Activated CD4-positive, alpha-beta T cell treated with anti-CD3 and anti-CD28 coated beads, Interleukin-2, amount 10 ng/mL, durations not matched to agents 7 days and 5 days (primary cell): ENCODE measurements at regions not wholly inside any gene's neighbourhood (a gene's known extent, or its start where the extent isn't known, plus 50 kb on each side); places are given as distances from the start of the nearest gene placed in this dataset.

Source experiments
- CTCF ChIA-PET: fragments of 350-600 bp; sonication (Branson Sonifier 250); formaldehyde crosslinking; loops from one replicate; lab custom pipeline; 2021; ENCODE audit warnings: antibody characterized with exemption; lab: Charles Lee
- POLR2A ChIA-PET: fragments of 350-600 bp; sonication (Branson Sonifier 250); formaldehyde crosslinking; loops from one replicate; lab custom pipeline; 2021; ENCODE audit warnings: antibody characterized with exemption; lab: Charles Lee
- DNase-seq: peaks from one replicate; pipeline ENCODE4 v3.0.0-alpha.2; 2020
- H3K27ac Mint-ChIP-seq: one replicate; pipeline ENCODE4 v1.8.0; 2021; ENCODE audit warnings: mild to moderate bottlenecking, moderate library complexity, mixed read lengths
- H3K27me3 Mint-ChIP-seq: one replicate; pipeline ENCODE4 v1.8.0; 2021; ENCODE audit warnings: mixed read lengths
- H3K36me3 Mint-ChIP-seq: one replicate; pipeline ENCODE4 v1.8.0; 2021; ENCODE audit warnings: low read depth, mixed read lengths
- H3K4me1 Mint-ChIP-seq: one replicate; pipeline ENCODE4 v1.8.0; 2021; ENCODE audit warnings: mixed read lengths
- H3K4me3 Mint-ChIP-seq: one replicate; pipeline ENCODE4 v1.8.0; 2021; ENCODE audit warnings: mild to moderate bottlenecking, moderate library complexity, mixed read lengths
- H3K9me3 Mint-ChIP-seq: one replicate; pipeline ENCODE4 v1.8.0; 2021; ENCODE audit warnings: mixed read lengths

GRCh38 chr2:19465978-19466377, 107.6 kb upstream of the OSR1 start:
- Mint-ChIP-seq H3K4me1 (no peaks in the 10 kb centered on the region), H3K27ac (no peak overlapping the region), H3K36me3 (no peaks in the 10 kb centered on the region), H3K4me3 (no peak overlapping the region), H3K9me3 (peaks cover 2% of the 10 kb centered on the region), H3K27me3 (peaks cover 22% of the 10 kb centered on the region)
- DNase-seq = no peak
- ChIA-PET CTCF (no interaction called here), POLR2A (no interaction called here)

GRCh38 chr2:19462256-19462645, 103.8 kb upstream of the OSR1 start:
- no peak overlapping the region for H3K27ac Mint-ChIP-seq
- H3K4me3 Mint-ChIP-seq = no peak overlapping the region
- H3K4me1 Mint-ChIP-seq = no peaks in the 10 kb centered on the region
- H3K9me3 Mint-ChIP-seq = no peaks in the 10 kb centered on the region
- no peaks in the 10 kb centered on the region for H3K36me3 Mint-ChIP-seq
- DNase-seq = no peak
- POLR2A ChIA-PET = no interaction called here
- peaks cover 16% of the 10 kb centered on the region for H3K27me3 Mint-ChIP-seq
- CTCF ChIA-PET = no interaction called here

GRCh38 chr2:19461504-19462255, 103.3 kb upstream of the OSR1 start:
- no peaks in the 10 kb centered on the region for H3K4me1 Mint-ChIP-seq
- H3K4me3 Mint-ChIP-seq = no peak overlapping the region
- DNase-seq = no peak
- ChIA-PET POLR2A (no interaction called here), CTCF (interaction anchor here (1.2 kb wide), 1 partner anchor 12 kb away, joined by 3 read pairs; no protein-coding TSS in a partner anchor)
- H3K27ac Mint-ChIP-seq = no peak overlapping the region
- peaks cover 13% of the 10 kb centered on the region for H3K27me3 Mint-ChIP-seq
- H3K9me3 Mint-ChIP-seq = no peaks in the 10 kb centered on the region
- no peaks in the 10 kb centered on the region for H3K36me3 Mint-ChIP-seq

- no peaks in the 10 kb centered on the region for H3K9me3 Mint-ChIP-seq
- no peak overlapping the region for H3K4me3 Mint-ChIP-seq
- no peaks in the 10 kb centered on the region for H3K4me1 Mint-ChIP-seq
- ChIA-PET CTCF (interaction anchor here (0.6 to 1.2 kb wide), 2 partner anchors 11 to 145 kb away, joined by 3 read pairs; no protein-coding TSS in a partner anchor), POLR2A (no interaction called here)
- no peak for DNase-seq
- no peaks in the 10 kb centered on the region for H3K36me3 Mint-ChIP-seq
- peaks cover 13% of the 10 kb centered on the region for H3K27me3 Mint-ChIP-seq
- no peak overlapping the region for H3K27ac Mint-ChIP-seq
These were observed 102.3 kb upstream of the OSR1 start for GRCh38 chr2:19460761-19461160.

- no peak overlapping the region for H3K4me3 Mint-ChIP-seq
- H3K36me3 Mint-ChIP-seq = no peaks in the 10 kb centered on the region
- POLR2A ChIA-PET = no interaction called here
These were observed 100.1 kb upstream of the OSR1 start for GRCh38 chr2:19458427-19459003.

GRCh38 chr2:19457809-19458208, 99.4 kb upstream of the OSR1 start:
- no peak for DNase-seq
- POLR2A ChIA-PET = no interaction called here
- Mint-ChIP-seq H3K9me3 (peaks cover 2% of the 10 kb centered on the region), H3K4me1 (no peaks in the 10 kb centered on the region), H3K27me3 (peaks cover 10% of the 10 kb centered on the region), H3K4me3 (no peak overlapping the region), H3K27ac (no peak overlapping the region), H3K36me3 (no peaks in the 10 kb centered on the region)
- CTCF ChIA-PET = interaction anchor here (1.5 to 1.6 kb wide), 2 partner anchors 12 to 30 kb away, joined by 4 to 5 read pairs; no protein-coding TSS in a partner anchor

More at GRCh38 chr2:19458427-19459003, 100.1 kb upstream of the OSR1 start:
- Mint-ChIP-seq H3K27ac (no peak overlapping the region), H3K27me3 (peaks cover 13% of the 10 kb centered on the region), H3K9me3 (peaks cover 2% of the 10 kb centered on the region), H3K4me1 (no peaks in the 10 kb centered on the region)
- DNase-seq = no peak
- CTCF ChIA-PET = interaction anchor here (0.7 to 1.6 kb wide), 2 partner anchors 12 to 26 kb away, joined by 4 read pairs; no protein-coding TSS in a partner anchor

- Mint-ChIP-seq H3K9me3 (peaks cover 2% of the 10 kb centered on the region), H3K27ac (no peak overlapping the region), H3K4me1 (no peaks in the 10 kb centered on the region), H3K4me3 (no peak overlapping the region), H3K36me3 (no peaks in the 10 kb centered on the region), H3K27me3 (peaks cover 7% of the 10 kb centered on the region)
- no peak for DNase-seq
- CTCF ChIA-PET = interaction anchor here (1.5 kb wide), 1 partner anchor 31 kb away, joined by 5 read pairs; no protein-coding TSS in a partner anchor
- POLR2A ChIA-PET = no interaction called here
These were observed 98.4 kb upstream of the OSR1 start for GRCh38 chr2:19456705-19457309.

GRCh38 chr2:19454125-19454524, 95.7 kb upstream of the OSR1 start:
- no peaks in the 10 kb centered on the region for H3K36me3 Mint-ChIP-seq
- no peak overlapping the region for H3K4me3 Mint-ChIP-seq
- no peaks in the 10 kb centered on the region for H3K4me1 Mint-ChIP-seq
- DNase-seq = no peak
- CTCF ChIA-PET = no interaction called here
- peaks cover 2% of the 10 kb centered on the region for H3K9me3 Mint-ChIP-seq
- POLR2A ChIA-PET = no interaction called here
- H3K27me3 Mint-ChIP-seq = peaks cover 2% of the 10 kb centered on the region
- no peak overlapping the region for H3K27ac Mint-ChIP-seq

- CTCF ChIA-PET = no interaction called here
- Mint-ChIP-seq H3K27me3 (peaks cover 1% of the 10 kb centered on the region), H3K36me3 (no peaks in the 10 kb centered on the region), H3K27ac (no peak overlapping the region), H3K4me1 (no peaks in the 10 kb centered on the region), H3K4me3 (no peak overlapping the region), H3K9me3 (no peaks in the 10 kb centered on the region)
- DNase-seq = no peak
- POLR2A ChIA-PET = no interaction called here
These were observed 84.3 kb upstream of the OSR1 start for GRCh38 chr2:19442731-19443130.

- H3K9me3 Mint-ChIP-seq = no peaks in the 10 kb centered on the region
- no peak for DNase-seq
- H3K4me3 Mint-ChIP-seq = no peak overlapping the region
- no peak overlapping the region for H3K27ac Mint-ChIP-seq
- no peaks in the 10 kb centered on the region for H3K4me1 Mint-ChIP-seq
- POLR2A ChIA-PET = interaction anchor here (0.6 kb wide), 1 partner anchor 1183 kb away, joined by 5 read pairs; no protein-coding TSS in a partner anchor
- H3K36me3 Mint-ChIP-seq = no peaks in the 10 kb centered on the region
- CTCF ChIA-PET = no interaction called here
- peaks cover 4% of the 10 kb centered on the region for H3K27me3 Mint-ChIP-seq
These were observed 80.7 kb upstream of the OSR1 start for GRCh38 chr2:19439081-19439480.

GRCh38 chr2:19435815-19436214, 77.4 kb upstream of the OSR1 start:
- no peaks in the 10 kb centered on the region for H3K36me3 Mint-ChIP-seq
- no peaks in the 10 kb centered on the region for H3K9me3 Mint-ChIP-seq
- no peak overlapping the region for H3K27ac Mint-ChIP-seq
- ChIA-PET POLR2A (no interaction called here), CTCF (no interaction called here)
- H3K4me3 Mint-ChIP-seq = no peak overlapping the region
- DNase-seq = no peak
- H3K27me3 Mint-ChIP-seq = peaks cover 9% of the 10 kb centered on the region
- no peaks in the 10 kb centered on the region for H3K4me1 Mint-ChIP-seq

GRCh38 chr2:19434413-19434812, 76.0 kb upstream of the OSR1 start:
- no peak overlapping the region for H3K4me3 Mint-ChIP-seq
- no peaks in the 10 kb centered on the region for H3K9me3 Mint-ChIP-seq
- ChIA-PET CTCF (no interaction called here), POLR2A (no interaction called here)
- no peak overlapping the region for H3K27ac Mint-ChIP-seq
- DNase-seq = no peak
- no peaks in the 10 kb centered on the region for H3K4me1 Mint-ChIP-seq
- H3K36me3 Mint-ChIP-seq = no peaks in the 10 kb centered on the region
- peaks cover 10% of the 10 kb centered on the region for H3K27me3 Mint-ChIP-seq

GRCh38 chr2:19426941-19427340, 68.5 kb upstream of the OSR1 start:
- CTCF ChIA-PET = interaction anchor here (0.7 kb wide), 1 partner anchor 11 kb away, joined by 3 read pairs; no protein-coding TSS in a partner anchor
- DNase-seq = no peak
- no peak overlapping the region for H3K27ac Mint-ChIP-seq
- H3K36me3 Mint-ChIP-seq = no peaks in the 10 kb centered on the region
- POLR2A ChIA-PET = no interaction called here
- no peak overlapping the region for H3K4me3 Mint-ChIP-seq
- peaks cover 14% of the 10 kb centered on the region for H3K27me3 Mint-ChIP-seq
- H3K4me1 Mint-ChIP-seq = no peaks in the 10 kb centered on the region
- no peaks in the 10 kb centered on the region for H3K9me3 Mint-ChIP-seq
